HG02588 (cell line): ENCODE measurements at regions not wholly inside any gene's neighbourhood (a gene's known extent, or its start where the extent isn't known, plus 50 kb on each side); places are given as distances from the start of the nearest gene placed in this dataset.
"Not testable (repeated sequence)": the region's sequence is repeated elsewhere in the genome, so short reads cannot be mapped to it uniquely, and the experiment has no call there.

Source experiments
- ATAC-seq: cut with Tn5 transposase; IDR thresholded peaks from one replicate; pipeline ENCODE4 v1.9.1; 2021; ENCODE audit warnings: mild to moderate bottlenecking, moderate library complexity; ENCODE audit not compliant: unreplicated experiment

DNA sequence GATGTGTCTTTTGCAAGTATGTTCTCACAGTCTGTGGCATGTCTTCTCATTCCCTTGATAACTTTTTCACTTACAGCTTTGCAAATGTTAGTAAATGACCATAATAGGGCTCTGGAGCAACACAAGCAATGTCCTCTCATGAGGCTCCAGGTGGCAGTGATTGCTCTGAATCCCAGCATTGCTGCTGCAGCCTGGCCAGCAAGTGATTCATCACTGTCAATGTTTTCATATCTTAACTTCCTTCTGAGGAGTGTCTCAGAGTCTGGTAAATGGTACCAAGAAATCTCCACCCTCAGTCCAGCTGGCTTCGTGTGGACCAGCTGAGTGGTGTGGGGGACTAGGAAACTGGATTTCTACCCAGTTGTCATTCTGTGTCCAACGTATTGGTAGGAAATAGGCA is 139.6 kb downstream of the MYLK4 start:
- ATAC-seq: no peak

DNA sequence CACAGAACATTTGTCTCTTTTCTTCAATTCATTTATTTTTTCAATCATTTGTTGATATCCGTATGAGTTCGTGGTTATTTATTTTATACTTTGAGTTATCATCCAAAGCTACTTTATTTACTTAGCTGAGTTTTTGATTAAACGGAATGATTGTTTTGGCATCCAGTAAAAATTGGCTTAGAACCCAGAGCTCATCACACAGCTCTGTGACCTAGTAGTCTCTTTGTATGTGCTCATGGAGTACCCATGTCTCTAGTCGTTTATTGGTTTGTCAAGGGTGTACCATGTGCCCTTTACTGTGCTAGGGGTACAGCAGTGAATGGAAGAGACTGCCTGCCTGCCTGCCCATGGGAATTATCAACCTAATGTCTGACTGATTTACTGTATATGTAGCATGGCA is 142.2 kb downstream of the MYLK4 start:
- ATAC-seq: no peak

DNA sequence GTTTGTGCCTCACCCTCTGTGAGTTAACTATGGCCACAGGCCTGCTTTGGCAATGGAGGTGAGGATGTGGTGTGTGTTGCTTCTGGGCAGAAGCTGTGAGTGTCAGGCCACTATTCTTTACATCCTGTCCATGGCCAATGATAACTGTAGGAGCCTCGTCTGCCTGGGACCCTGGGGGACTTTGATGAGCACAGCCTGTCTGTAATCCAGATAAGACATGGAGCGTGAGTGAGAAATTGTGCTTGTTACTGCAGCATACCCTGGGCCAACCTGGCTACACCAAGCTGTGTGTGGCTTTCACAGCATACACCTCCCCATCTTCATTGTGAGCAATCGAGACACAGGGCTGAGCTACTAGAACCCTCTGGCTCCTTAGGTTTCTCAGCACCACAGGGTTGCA is 150.4 kb downstream of the MYLK4 start:
- no peak for ATAC-seq

DNA sequence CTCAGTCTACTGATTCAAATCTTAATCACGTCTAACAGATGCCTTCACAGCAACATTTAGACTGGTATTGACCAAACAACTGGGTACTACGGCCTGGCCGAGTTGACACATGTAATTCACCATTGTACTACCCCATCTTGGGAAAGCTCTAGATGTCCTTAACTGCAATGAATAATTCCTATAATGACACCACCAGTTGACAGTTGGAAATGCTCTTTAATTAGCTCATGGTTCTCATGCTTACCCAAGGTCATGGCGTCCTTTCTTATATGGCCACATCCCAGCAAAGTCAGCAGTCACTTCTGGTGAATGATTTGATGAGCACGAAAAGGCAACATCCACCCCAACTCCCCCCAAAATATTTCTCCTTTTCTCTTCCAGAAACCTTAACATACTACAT is 150.9 kb downstream of the MYLK4 start:
- ATAC-seq: no peak

DNA sequence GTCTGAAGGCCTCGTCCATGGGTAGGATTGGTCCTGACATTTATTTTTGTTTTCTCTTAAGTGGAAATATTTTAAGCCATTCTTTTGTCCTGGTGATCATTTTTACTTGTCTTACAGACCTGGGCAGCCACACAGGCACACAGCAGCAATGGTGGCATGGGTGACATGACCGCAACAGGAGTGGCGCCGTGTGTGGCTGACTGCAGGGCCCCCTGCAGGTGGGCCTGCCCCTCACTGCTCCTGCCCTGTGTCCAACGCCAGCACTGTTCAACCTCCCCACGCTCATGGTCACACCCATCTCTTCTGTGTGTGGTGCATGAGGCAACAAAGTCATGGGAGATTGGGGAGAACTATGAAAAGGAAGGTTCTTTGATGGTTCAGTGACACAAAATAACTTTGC is 151.9 kb downstream of the MYLK4 start:
- ATAC-seq: no peak

DNA sequence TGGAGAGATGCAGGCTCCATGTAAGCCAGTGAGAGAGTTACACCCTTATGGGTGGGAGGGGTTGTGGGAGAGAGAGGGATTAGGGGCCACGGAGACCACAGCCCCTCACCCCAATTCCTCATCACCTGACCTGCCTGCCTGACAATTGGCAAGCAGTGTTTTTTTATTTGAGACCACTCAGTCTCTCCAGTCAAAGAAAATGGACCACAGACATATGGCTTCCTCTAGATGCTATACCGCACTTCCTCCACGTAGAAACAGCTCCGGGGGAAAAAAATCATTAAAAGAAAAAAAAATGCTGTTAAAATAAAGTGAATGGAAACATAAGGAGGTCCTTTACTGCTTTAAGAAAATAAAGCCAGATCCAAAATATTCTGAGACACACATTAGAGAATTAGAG is 152.7 kb downstream of the MYLK4 start:
- no peak for ATAC-seq

DNA sequence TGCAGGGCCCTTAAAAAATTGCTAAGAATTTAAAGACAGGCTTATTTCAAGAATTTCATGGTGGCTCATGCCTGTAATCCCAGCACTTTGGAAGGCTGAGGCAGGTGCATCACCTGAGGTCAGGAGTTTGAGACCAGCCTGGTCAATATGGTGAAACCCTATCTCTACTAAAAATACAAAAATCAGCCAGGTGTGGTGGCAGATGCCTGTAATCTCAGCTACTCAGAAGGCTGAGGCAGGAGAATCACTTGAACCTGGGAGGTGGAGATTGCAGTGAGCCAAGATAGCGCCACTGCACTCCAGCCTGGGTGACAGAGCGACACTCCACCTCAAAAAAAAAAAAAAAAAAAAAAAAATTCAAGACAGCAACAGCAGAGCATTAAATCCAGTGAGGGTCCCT is 153.3 kb downstream of the MYLK4 start:
- not testable (repeated sequence) for ATAC-seq

DNA sequence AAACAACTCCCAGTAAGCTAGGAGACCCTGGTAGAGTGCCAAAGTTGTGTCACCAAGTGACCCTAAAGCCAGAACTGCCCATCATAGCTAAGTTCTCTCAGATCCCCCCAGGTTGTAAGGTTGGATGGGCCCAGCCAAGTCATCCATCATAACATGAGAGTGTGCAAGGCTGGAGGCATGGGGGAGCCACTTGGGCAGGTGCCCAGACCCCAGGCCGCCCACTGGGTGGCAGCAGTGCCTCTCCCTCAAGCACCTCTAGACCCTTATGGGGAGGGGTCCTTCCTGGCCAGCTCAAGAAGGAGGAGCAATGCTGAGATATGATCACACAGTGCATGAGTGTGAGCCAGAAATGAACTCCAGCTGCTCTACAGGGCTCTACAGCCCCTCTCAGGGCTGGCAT is 154.5 kb downstream of the MYLK4 start:
- no peak for ATAC-seq

DNA sequence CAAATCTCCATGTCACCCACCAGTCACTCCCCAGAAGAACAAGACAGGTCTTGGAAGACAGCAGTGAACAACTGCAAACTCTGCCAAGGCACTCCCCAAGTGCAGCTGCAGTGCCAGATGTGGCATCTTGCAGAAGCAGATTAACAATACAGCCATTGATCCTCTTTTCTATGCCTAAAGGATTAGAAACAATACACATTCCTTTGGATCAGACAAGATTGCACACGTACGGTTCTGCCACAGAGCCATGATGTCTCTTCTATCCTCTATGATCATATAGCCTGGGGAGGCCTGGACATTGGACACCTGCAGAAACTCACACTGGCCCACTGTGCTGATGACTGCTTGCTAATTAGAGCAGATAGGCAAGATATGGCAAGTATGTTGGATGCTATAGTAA is 155.9 kb downstream of the MYLK4 start:
- ATAC-seq: no peak

DNA sequence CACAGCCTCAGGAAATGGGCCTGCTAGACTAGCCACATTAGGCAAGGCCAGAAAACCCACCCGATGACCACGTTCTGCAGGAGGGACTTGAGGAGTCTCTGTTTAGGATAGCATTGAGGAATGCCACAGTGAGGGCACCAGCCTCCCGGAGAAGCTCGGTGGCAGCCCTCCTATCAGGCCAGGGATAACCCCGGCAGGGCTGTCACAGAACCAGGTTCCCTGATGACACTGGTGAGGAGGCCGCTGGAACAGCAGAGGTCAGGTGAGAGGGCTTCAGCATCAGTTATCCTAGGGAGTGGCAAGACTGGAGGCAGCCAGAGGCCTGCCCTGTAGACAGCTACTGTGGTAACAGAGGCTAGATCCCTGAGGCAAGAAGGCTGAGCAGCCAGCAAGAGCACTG is 157.6 kb downstream of the MYLK4 start:
- no peak for ATAC-seq

DNA sequence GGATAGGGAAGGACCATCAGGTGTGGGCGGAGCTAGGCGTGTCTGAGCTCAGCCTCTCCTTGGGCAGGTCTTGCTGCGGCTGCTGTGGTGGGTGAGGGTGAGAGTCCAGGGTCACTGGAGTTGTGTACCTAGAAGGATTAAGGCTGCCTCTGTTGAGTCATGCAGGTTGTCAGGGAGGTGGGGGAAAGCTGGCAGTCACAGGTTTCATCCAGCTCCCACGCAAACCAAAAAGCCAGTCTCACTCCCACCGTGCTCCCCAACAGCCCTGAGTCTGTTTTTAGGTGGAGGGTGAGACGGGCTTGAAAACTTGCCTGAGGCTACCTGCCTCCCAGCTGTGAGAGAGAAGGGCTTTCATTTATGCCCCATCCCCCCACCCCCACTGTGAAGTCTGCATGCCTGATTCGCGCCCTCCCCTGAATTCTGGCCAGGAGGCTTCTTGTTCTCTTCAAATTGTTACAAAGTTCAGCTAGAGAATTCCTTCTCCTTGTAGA is 161.5 kb downstream of the MYLK4 start:
- no peak for ATAC-seq

DNA sequence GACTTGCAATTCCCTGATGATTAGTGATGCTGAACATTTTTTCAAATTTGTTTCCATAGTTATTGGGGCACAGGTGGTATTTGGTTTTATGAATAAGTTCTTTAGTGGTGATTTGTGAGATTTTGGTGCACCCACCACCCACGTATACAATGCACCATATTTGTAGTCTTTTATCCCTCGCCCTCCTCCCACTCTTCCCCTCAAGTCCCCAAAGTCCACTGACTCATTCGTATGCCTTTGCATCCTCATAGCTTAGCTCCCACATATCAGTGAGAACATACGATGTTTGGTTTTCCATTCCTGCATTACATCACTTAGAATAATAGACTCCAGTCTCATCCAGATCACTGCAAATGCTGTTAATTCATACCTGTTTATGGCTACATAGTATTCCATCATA is 167.3 kb downstream of the MYLK4 start:
- no peak for ATAC-seq

DNA sequence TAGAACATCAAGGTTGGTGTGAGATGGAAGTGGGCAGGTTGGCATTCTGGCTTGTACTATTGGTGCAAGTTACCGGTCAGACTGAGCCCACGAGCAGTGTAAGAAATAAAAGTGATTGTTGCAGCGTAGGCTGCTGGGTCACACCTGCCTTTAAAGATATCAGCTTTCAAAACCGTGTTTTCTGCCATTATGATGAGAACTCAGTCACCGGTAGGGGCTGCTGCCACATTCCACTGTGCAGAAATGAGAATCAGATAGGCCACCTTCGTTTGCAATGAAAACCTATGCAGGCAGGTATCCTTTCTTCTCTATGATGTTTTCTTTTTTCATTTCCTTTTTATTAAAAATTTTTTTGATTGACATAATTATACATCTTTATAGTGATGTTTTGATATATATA is 168.5 kb downstream of the MYLK4 start:
- no peak for ATAC-seq

DNA sequence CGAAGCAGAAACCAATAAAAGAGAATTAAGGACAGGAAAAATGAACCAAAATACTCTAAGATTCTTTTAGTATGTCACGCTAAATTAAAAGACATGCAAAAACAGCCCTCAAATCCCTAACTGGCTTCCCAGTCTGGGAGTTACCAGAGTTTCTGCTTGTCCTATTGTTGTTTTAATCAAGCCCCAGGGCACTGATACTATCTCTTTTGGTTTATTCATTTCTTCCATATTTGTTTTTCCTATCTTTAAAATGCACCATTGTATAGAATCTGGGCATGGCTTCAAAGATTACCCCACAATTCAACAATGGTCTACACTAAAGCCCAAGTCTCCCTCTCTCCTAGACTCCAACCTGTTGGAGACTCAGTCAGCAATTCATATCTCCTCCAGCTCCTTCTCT is 169.1 kb downstream of the MYLK4 start:
- ATAC-seq: no peak

DNA sequence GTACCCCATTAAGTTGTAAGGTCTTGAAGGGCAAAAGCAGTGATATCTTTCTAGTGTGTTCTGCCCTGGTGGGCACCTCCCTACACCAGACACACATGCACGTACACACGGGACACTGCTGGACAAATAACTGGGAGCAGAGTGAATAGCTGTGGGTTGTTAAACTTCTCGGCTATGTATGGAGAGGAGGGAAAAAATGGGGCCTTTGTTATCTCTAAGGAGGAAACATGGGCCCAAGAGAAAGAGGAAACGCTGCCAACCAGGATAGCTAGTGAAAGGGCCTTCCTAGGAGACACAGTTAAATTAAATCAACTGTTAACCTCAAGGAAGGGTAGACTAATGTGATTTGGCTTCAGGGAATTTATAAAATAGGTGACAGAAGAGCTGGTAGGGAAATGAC is 169.7 kb downstream of the MYLK4 start:
- no peak for ATAC-seq

DNA sequence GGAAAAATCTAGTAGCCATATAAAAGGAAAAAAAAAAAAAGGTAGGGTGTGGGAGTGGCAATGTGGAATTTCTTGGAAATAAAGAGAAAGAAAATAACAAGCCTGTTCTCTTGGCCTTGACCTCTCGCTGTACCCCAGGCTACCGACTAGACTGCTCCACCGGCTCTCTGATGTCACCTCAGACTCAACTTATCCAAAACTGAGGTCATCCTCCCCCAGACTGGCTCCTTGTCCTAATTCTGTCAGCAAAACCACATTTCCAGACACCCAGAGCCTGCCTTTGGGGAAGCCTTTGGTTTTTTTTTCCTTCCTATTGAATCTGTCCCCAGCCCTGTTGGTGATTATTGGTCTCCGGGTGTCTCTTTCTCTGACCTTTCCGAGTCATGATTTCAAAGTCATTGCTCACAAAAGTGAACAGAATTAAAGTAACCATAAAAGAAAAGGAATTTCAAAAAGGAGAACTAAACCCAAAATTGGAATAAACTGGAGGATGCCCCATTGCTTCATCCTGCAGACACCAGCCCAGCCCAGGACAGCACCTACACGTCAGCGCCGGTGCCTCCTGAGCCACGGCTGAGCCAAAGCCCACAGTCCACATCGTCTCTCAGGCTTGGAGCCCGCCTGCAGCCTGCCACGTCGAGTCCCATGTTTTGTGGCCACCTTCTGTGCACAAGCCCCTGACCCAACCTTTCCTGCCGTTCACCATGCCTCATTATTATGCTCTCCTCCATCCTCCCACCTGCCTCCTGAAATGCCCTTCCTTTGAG is 170.7 kb downstream of the MYLK4 start:
- no peak for ATAC-seq

DNA sequence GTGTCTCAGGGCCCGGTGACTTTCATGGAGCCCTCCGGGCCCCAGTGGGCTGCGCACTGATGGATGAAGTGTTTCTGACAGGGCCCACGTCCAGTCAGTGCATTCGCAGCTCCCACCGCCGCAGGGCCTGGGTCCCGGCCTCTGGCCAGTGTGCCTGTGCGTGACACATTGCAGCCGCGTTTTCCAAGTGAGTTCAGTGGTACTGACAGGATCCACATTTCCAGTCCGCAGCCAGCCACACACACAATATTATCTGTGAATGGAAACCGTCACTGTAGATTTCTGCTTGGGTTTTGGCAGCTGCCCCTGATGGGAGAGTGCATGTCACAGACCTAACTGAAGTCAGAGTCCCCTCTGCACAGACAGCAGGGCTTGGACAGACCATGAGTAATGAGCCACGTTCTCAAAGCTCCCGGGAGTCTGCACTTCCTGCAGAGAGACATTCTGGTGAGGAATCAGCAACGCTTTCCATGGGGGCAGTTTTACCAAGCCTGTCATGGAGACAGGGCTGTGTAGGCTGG is 171.4 kb downstream of the MYLK4 start:
- no peak for ATAC-seq

DNA sequence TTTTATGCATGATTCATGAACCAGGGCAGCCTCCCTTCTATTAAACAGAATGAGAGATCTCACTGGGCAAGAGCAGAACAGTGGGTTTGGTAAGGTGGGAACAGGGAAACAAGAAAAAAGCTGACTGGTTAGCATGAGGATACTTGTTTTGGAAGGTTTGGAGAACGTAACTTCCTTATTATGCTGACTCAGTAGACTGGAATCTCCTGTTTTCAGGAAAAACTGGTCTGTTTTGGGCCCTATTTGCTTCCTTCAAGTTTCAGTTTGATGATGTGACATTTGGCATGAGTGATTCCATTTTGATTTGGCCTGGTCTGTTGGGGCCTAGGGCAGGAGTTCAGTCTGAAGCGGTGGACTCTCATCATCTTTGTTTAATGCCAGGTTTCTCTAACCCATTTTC is 172.0 kb downstream of the MYLK4 start:
- ATAC-seq: no peak

DNA sequence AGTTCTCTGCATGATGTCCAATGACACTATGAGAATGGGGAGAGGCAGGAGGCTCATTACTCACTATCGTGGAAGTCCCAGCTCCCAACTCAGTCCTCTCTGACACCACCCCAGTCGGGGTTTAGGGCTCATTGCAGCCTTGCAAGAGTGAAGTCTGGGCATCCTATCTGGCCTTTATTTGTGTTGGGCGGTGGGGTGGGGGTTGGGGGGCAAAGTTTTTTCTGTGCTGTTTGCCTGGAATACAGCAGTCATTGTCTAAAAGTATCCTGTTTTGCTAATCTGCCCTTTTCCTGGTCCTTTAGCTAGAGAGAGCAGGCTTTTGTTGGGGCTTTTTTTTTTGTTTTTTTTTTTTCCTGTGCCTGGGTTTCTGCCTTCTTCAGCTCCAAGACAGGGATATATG is 174.2 kb downstream of the MYLK4 start:
- no peak for ATAC-seq

DNA sequence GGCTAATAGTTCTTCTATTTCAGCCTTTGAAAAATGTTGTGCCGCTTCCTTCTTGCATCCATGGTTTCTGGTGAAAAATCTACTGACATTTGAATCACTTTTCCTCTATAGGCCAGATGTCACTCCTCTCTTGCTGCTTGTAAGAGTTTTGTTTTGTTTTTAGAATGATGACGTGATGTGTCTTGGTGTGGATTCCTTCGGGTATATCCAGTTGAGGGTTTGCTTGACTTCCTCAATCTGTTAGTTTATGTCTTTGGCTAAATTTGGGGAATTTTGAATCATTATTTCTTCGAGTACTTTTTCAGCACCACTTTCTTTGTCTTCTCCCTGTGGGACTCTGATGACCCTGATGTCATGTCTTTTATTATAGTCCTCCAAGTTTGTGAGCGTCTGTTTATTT is 175.5 kb downstream of the MYLK4 start:
- no peak for ATAC-seq

DNA sequence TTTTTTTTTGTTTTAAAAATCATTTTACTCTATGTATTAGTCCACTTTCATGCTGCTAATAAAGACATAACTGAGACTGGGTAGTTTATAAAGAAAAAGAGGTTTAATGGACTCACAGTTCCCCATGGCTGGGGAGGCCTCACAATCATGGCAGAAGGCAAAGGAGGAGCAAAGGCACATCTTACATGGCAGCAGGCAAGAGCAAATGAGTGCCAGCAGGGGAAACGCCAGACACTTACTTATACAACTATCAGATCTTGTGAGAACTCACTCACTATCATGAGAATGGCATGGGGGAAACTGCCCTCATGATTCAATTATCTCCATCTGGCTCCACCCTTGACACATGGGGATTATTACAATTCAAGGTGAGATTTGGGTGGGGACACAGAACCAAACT is 181.3 kb downstream of the MYLK4 start:
- ATAC-seq: not testable (repeated sequence)

DNA sequence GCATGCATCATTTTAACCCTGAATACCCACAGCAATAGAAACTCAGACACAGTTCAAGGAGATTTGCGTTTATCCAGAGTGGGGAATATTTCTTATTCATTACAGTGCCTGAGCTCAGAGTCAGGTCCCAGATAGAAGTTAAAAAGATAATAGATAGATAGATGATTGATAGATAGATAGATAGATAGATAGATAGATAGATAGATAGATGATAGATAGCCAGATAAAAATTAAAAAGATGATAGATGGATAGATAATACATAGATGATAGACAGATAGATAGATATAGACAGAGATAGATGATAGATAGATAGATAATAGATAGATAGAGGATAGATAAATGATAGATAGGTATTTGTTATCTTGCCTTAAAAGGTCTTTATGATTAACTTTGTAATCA is 184.7 kb downstream of the MYLK4 start:
- no peak for ATAC-seq

DNA sequence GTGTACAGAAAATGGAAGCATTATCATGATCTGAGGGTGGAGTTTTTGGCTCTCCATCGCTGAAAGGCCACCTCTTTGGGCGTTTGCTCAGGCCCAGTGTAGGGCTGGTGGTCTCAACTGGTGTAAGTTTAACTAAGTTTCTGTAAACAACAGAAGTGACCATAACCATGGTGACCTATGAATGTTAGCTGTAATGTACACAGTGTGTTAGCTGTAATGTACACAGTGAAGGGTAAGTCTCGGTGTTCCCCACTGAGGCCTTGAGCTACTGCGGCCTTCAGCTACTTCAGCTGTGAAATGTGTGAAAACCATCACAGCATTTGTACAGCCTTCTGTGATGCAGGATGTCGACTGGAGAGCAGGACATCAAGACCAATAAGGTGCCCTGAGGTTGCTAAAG is 185.2 kb downstream of the MYLK4 start:
- no peak for ATAC-seq
